ENCODE measurements at regions not wholly inside any gene's neighbourhood (a gene's known extent, or its start where the extent isn't known, plus 50 kb on each side); places are given as distances from the start of the nearest gene placed in this dataset.

DNA sequence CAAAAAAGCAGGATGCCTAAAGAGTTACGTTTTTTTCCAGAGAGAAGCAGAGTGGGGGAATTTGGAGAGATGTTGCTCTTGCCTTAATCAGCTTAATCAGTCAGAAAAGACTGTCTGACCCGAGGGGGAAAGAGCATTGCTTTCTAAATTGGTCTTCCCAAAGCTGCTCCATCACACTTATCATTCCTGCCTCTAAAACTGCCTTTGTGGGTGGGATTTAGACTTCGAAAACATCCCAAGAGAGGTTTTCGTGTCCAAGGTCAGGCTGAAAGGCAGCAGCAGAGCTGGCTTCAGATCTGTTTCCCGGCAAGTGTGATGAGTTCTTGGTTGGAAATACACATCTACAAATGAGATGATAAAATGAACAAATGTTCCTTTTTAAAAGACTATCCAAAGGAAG is 155.2 kb downstream of the SH2D1A start:
- Mint-ChIP-seq H3K9me3 (no peaks in the 10 kb centered on the region), H3K4me3 (no peak overlapping the region), H3K4me1 (peaks cover 26% of the 10 kb centered on the region), H3K27me3 (no peaks in the 10 kb centered on the region), H3K27ac (peak overlapping the region; percentile 39), H3K36me3 (ENCODE audit: low read depth) (no peaks in the 10 kb centered on the region)
- ATAC-seq, result no peak
- DNase-seq, result no peak

DNA sequence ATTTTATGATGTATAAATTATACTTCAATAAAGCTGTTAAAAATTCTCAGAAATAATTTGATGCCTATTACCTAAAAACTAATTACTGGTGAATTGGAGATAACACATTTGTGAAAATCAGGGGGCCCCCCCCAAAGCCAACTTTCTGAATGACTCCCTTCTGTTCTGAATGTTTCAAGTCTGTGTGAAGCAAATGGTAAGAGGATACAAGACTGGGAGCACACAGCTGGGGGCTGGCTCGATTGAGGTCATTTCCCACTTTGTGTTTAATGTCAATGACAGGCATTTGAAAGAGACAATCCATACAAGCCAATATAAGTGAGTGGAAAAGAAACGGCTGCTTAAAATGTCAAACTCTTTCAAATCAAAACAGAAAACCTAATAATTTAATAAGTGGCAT is 155.8 kb downstream of the SH2D1A start:
- peaks cover 26% of the 10 kb centered on the region for H3K4me1 Mint-ChIP-seq
- no peak overlapping the region for H3K4me3 Mint-ChIP-seq
- ATAC-seq, result peak; percentile 72
- no peaks in the 10 kb centered on the region for H3K27me3 Mint-ChIP-seq
- peak overlapping the region; percentile 11 for H3K27ac Mint-ChIP-seq
- no peaks in the 10 kb centered on the region for H3K36me3 Mint-ChIP-seq (ENCODE audit: low read depth)
- H3K9me3 Mint-ChIP-seq, result no peaks in the 10 kb centered on the region
- DNase-seq, result peak; percentile 12

DNA sequence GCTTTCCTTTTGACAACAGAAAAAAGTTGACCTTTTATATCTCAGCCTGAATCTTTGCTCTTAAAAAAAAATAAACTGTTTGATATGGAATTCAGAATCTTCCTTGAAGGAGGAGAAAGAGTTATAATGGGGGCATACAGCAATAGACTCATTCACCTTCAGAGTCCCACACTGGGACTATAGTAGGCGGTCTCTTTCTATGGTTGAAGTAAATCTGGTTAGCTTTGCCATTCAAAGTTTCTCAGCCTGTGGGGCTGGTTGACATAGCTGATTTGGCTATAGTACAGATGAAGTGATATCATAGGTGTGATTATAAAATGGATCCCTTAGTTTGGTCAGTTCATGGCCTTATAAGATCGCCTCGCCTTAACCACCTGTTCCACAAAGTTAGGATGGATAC is 156.2 kb downstream of the SH2D1A start:
- Mint-ChIP-seq H3K9me3 (no peaks in the 10 kb centered on the region), H3K4me3 (no peak overlapping the region), H3K4me1 (peaks cover 26% of the 10 kb centered on the region), H3K36me3 (ENCODE audit: low read depth) (no peaks in the 10 kb centered on the region), H3K27me3 (no peaks in the 10 kb centered on the region), H3K27ac (peak overlapping the region; percentile 11)
- peak; percentile 63 for ATAC-seq
- no peak for DNase-seq

GRCh38 chrX:124504111-124504983 is 158.0 kb downstream of the SH2D1A start:
- DNase-seq (no peak), ATAC-seq (no peak)
- Mint-ChIP-seq H3K9me3 (no peaks in the 10 kb centered on the region), H3K27ac (no peak overlapping the region), H3K4me3 (no peak overlapping the region), H3K27me3 (no peaks in the 10 kb centered on the region), H3K36me3 (ENCODE audit: low read depth) (no peaks in the 10 kb centered on the region), H3K4me1 (peaks cover 26% of the 10 kb centered on the region)

DNA sequence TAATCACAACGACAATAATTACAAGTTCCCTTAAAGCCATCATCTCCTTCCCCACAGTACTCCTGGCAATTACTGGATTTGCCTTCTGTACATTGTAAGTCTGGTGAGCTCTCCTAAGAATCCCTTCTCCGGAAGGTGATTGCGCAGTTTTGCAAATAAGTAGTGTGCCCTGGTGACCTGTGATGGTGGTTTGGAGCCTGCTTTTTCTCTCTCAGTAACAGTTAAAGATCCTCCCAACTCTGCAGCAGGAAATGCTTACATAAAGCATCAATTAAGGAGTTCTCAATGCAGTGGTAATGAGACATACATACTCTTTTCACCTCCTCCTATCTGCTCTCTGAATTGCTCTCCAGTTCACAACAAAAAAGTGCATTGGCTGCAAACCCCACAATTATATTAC is 159.7 kb downstream of the SH2D1A start:
- H3K9me3 Mint-ChIP-seq, result no peaks in the 10 kb centered on the region
- no peaks in the 10 kb centered on the region for H3K36me3 Mint-ChIP-seq (ENCODE audit: low read depth)
- H3K27me3 Mint-ChIP-seq, result no peaks in the 10 kb centered on the region
- no peak overlapping the region for H3K4me3 Mint-ChIP-seq
- H3K4me1 Mint-ChIP-seq, result peaks cover 19% of the 10 kb centered on the region
- DNase-seq (no peak), ATAC-seq (no peak)
- no peak overlapping the region for H3K27ac Mint-ChIP-seq

GRCh38 chrX:124507246-124507645 is 160.9 kb downstream of the SH2D1A start:
- no peaks in the 10 kb centered on the region for H3K27me3 Mint-ChIP-seq
- H3K4me1 Mint-ChIP-seq, result peaks cover 8% of the 10 kb centered on the region
- DNase-seq (no peak), ATAC-seq (no peak)
- H3K36me3 Mint-ChIP-seq (ENCODE audit: low read depth), result no peaks in the 10 kb centered on the region
- H3K4me3 Mint-ChIP-seq, result no peak overlapping the region
- no peaks in the 10 kb centered on the region for H3K9me3 Mint-ChIP-seq
- H3K27ac Mint-ChIP-seq, result no peak overlapping the region

- no peaks in the 10 kb centered on the region for H3K27me3 Mint-ChIP-seq
- H3K4me3 Mint-ChIP-seq, result no peak overlapping the region
These were observed 172.5 kb downstream of the SH2D1A start for GRCh38 chrX:124518885-124519284.

DNA sequence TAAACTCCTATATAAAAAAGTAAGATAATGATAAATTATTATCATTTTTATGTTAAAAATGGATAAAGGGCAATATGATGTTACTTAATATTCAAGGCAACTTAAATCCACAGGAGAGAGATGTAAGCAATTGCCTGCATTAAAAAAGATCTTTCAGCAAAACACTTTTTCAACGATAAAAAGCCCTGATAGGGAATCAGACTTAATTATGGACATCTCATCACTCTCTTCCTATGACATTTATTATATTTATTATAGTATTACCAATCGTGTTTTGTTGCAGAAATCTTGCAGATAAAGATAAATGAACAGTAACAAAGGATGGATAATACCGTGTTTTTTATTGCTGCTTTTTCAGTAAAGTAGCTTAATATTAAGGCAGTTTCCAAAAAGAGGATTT is 178.5 kb downstream of the SH2D1A start:
- DNase-seq, result no peak
- H3K9me3 Mint-ChIP-seq, result no peaks in the 10 kb centered on the region
- H3K36me3 Mint-ChIP-seq (ENCODE audit: low read depth), result no peaks in the 10 kb centered on the region
- no peaks in the 10 kb centered on the region for H3K27me3 Mint-ChIP-seq
- no peak overlapping the region for H3K27ac Mint-ChIP-seq
- no peaks in the 10 kb centered on the region for H3K4me1 Mint-ChIP-seq
- H3K4me3 Mint-ChIP-seq, result no peak overlapping the region
- ATAC-seq, result no peak

More at GRCh38 chrX:124518885-124519284, 172.5 kb downstream of the SH2D1A start:
- Mint-ChIP-seq H3K36me3 (ENCODE audit: low read depth) (peaks cover 1% of the 10 kb centered on the region), H3K9me3 (no peaks in the 10 kb centered on the region), H3K4me1 (no peaks in the 10 kb centered on the region), H3K27ac (no peak overlapping the region)
- DNase-seq, result no peak
- ATAC-seq, result no peak

- no peak overlapping the region for H3K4me3 Mint-ChIP-seq
- no peak overlapping the region for H3K27ac Mint-ChIP-seq
- no peaks in the 10 kb centered on the region for H3K27me3 Mint-ChIP-seq
These were observed 183.4 kb downstream of the SH2D1A start for GRCh38 chrX:124529786-124530185.

DNA sequence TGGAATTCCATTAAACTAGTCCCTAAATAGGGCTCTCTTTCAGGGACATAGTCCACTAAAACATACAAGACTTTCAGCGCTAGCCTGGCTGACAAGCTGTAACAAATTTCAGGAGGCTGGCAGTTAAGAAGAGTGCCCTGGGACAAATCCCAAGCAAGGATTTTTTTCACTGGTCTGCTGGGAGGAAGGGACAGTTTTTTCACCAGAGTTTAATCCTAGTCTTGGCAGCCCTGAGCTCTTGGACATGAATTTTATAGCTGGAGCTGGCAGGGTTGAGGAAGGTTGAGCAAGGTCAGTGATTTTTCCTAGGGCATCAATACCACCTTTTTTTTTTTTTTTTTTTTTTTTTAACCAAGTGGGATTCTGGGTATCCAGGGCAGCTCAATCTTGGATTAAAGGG is 184.4 kb downstream of the SH2D1A start:
- Mint-ChIP-seq H3K4me3 (no peak overlapping the region), H3K27ac (no peak overlapping the region), H3K9me3 (no peaks in the 10 kb centered on the region), H3K4me1 (no peaks in the 10 kb centered on the region), H3K27me3 (no peaks in the 10 kb centered on the region), H3K36me3 (ENCODE audit: low read depth) (no peaks in the 10 kb centered on the region)
- ATAC-seq (no peak), DNase-seq (no peak)

More at GRCh38 chrX:124529786-124530185, 183.4 kb downstream of the SH2D1A start:
- no peaks in the 10 kb centered on the region for H3K36me3 Mint-ChIP-seq (ENCODE audit: low read depth)
- ATAC-seq (no peak), DNase-seq (no peak)
- no peaks in the 10 kb centered on the region for H3K9me3 Mint-ChIP-seq
- H3K4me1 Mint-ChIP-seq, result no peaks in the 10 kb centered on the region

DNA sequence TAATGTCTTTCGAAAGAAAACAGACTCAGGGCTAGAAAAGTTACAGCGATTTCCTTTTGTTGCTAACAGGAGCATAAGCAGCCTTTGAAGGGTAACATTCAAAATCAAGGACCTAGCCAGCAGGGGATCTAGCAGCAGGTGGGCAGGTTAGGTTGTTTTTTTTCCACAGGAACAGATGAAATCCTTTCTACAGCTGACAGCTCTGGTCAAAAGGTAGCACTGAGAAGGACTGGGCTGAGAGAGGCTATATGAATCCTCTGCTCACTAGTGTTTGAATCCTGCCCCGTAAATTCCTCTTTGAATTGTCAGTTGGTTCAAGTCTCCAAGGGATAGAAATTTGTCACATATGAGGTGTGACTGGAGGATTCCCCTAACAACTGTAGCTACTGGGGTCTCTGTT is 188.2 kb downstream of the SH2D1A start:
- no peaks in the 10 kb centered on the region for H3K36me3 Mint-ChIP-seq (ENCODE audit: low read depth)
- H3K9me3 Mint-ChIP-seq, result no peaks in the 10 kb centered on the region
- no peak overlapping the region for H3K27ac Mint-ChIP-seq
- no peak overlapping the region for H3K4me3 Mint-ChIP-seq
- no peak for DNase-seq
- H3K4me1 Mint-ChIP-seq, result no peaks in the 10 kb centered on the region
- no peak for ATAC-seq
- no peaks in the 10 kb centered on the region for H3K27me3 Mint-ChIP-seq

DNA sequence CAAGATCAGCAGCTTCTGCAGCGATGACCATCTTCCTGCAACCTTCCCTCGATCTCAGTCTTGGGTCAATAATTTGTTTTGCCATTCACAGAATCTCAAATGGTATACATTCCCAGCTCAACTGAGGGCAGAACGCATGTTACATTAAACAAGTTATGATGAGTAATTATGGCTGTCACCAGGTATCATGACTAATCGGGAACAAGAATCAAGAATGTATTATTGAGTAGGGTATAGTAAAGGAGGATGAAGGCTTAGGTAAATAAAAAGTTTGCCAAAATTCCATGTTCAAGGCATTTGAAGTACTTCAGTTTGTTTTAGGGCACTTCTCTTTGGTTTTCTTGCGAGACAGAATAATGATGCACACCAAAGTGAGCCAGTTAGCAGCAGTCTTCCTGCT is 194.1 kb downstream of the SH2D1A start:
- Mint-ChIP-seq H3K36me3 (ENCODE audit: low read depth) (no peaks in the 10 kb centered on the region), H3K27me3 (no peaks in the 10 kb centered on the region), H3K27ac (no peak overlapping the region), H3K9me3 (no peaks in the 10 kb centered on the region), H3K4me3 (no peak overlapping the region), H3K4me1 (no peaks in the 10 kb centered on the region)
- ATAC-seq, result no peak
- no peak for DNase-seq

- no peaks in the 10 kb centered on the region for H3K27me3 Mint-ChIP-seq
- no peaks in the 10 kb centered on the region for H3K4me1 Mint-ChIP-seq
- H3K36me3 Mint-ChIP-seq (ENCODE audit: low read depth), result no peaks in the 10 kb centered on the region
- no peak for DNase-seq
- H3K4me3 Mint-ChIP-seq, result no peak overlapping the region
- no peak for ATAC-seq
- no peak overlapping the region for H3K27ac Mint-ChIP-seq
- H3K9me3 Mint-ChIP-seq, result no peaks in the 10 kb centered on the region
These were observed 202.2 kb downstream of the SH2D1A start for GRCh38 chrX:124548571-124548970.

DNA sequence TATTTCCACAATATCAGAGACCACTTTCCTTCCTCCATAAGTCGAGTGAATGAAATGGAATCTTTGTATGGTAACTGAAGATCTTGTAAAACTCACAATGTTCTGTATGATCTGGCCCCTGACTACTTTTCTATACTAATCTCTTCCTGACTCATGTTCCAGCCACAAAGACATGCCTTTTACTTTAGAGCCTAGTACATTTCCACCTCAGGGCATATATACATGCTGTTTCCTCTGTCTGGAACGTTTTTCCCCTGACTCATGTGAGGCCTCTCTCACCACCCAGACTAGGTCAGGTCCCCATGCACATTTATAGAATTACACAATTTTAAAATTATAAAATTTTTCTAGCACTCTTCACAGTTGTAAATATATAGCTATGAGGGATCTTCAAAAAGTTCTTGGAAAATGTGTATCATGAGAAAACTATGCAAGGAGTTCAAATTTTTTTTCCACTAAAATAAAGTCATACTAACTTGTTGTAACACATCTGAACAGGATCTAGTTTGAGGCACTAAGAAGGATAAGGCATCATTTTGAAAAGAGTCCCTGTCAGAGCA is 208.8 kb downstream of the SH2D1A start:
- Mint-ChIP-seq H3K4me1 (peaks cover 6% of the 10 kb centered on the region), H3K9me3 (no peaks in the 10 kb centered on the region), H3K27ac (no peak overlapping the region), H3K27me3 (no peaks in the 10 kb centered on the region), H3K36me3 (ENCODE audit: low read depth) (no peaks in the 10 kb centered on the region), H3K4me3 (no peak overlapping the region)
- peak; percentile 68 for ATAC-seq
- DNase-seq, result no peak

- DNase-seq (no peak), ATAC-seq (no peak)
- H3K27me3 Mint-ChIP-seq, result no peaks in the 10 kb centered on the region
- no peaks in the 10 kb centered on the region for H3K9me3 Mint-ChIP-seq
- H3K36me3 Mint-ChIP-seq (ENCODE audit: low read depth), result no peaks in the 10 kb centered on the region
- H3K27ac Mint-ChIP-seq, result no peak overlapping the region
- peaks cover 6% of the 10 kb centered on the region for H3K4me1 Mint-ChIP-seq
- no peak overlapping the region for H3K4me3 Mint-ChIP-seq
These were observed 211.6 kb downstream of the SH2D1A start for GRCh38 chrX:124557976-124558375.
